GM12874 (cell line): ENCODE measurements at regions not wholly inside any gene's neighbourhood (a gene's known extent, or its start where the extent isn't known, plus 50 kb on each side); places are given as distances from the start of the nearest gene placed in this dataset.
A peak's percentile ranks its signal among the peaks of the same experiment; 100 is the strongest.

ENCODE experiments used
- TF ChIP-seq, protein P1 (sequence below): IDR thresholded peaks from 2 replicates; pipeline ENCODE4 v1.5.1; 2011; ENCODE audit warnings: low read depth, mild to moderate bottlenecking, control low read depth, low read length, moderate library complexity; ENCODE audit not compliant: insufficient read depth

DNA sequence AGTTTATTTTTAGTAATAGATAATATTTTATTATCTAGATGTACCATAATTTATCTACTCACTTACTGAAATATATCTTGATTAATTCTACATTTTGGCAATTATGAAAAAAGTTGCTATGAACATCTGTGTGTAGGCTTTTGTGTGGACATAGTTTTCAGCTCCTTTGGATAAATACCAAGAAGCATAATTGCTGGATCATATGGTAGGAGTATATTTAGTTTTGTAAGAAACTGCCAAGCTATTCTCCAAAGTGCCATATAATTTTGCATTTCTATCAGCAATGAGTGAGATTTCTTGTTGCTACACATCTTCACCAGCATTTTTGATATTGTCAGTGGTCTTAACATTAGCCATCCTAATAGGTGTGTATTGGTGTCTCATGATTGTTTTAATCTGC is 882.6 kb upstream of the GRIA3 start:
- TF ChIP-seq, protein P1, sequence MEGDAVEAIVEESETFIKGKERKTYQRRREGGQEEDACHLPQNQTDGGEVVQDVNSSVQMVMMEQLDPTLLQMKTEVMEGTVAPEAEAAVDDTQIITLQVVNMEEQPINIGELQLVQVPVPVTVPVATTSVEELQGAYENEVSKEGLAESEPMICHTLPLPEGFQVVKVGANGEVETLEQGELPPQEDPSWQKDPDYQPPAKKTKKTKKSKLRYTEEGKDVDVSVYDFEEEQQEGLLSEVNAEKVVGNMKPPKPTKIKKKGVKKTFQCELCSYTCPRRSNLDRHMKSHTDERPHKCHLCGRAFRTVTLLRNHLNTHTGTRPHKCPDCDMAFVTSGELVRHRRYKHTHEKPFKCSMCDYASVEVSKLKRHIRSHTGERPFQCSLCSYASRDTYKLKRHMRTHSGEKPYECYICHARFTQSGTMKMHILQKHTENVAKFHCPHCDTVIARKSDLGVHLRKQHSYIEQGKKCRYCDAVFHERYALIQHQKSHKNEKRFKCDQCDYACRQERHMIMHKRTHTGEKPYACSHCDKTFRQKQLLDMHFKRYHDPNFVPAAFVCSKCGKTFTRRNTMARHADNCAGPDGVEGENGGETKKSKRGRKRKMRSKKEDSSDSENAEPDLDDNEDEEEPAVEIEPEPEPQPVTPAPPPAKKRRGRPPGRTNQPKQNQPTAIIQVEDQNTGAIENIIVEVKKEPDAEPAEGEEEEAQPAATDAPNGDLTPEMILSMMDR = no peak

GRCh38 chrX:122303761-122304160 is 880.3 kb upstream of the GRIA3 start:
- TF ChIP-seq, protein P1 = no peak

DNA sequence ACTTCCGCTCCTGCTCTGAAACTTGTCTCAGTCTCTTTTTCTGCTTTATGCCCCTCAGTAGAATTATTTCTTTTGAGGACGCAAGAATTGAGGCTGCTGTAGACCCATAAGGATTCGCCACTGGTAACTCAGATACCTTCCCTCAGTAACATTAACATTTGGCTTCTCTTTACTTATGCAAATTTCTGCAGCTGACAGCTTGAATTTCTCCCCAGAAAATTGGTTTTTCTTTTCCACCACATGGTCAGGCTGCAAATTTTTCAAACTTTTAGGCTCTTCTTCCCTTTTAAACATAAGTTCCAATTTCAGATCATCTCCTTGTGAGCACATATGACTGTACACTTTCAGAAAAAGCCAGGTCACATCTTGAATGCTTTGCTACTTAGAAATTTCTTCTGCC is 839.3 kb upstream of the GRIA3 start:
- TF ChIP-seq, protein P1 = no peak

DNA sequence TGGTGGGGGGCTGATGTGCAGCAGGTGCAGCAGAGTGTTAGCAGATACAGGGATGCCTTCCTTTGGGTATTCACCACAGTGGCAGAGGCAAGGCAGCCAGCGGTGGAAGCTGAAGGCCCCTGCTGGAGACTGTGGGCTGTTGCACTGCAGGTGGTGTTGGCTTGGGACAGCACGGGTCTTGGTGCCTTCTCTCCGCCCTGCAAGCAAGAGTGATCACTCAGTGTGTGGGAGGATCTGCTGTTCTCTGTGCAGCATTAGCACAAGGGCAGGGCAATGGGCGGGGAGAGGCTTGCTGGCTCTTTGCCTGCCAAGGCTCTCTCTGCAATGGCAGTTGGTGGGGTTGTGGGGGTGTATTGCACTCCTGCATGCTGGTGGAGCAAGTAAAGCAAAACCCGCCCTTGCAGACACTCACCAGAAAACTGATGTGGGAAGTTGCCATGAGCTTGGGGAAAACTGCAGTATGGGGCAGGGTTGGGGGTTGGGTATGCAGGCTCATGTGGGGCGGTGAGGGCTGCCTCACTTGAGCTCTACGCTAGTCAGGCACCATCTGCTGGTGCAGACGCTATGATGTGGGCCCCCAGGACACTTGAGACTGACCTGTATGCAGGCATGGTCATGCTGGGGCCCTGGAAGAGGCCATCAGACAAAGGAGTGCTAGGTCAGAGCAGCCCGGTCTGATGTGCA is 820.8 kb upstream of the GRIA3 start:
- TF ChIP-seq, protein P1 = peak; percentile 14; the same call in 1 of the 2 replicates

GRCh38 chrX:122389005-122389404 is 795.1 kb upstream of the GRIA3 start:
- TF ChIP-seq, protein P1 = no peak

- TF ChIP-seq, protein P1 = no peak
Observed at GRCh38 chrX:122418758-122419157, 765.3 kb upstream of the GRIA3 start.

- TF ChIP-seq, protein P1 = no peak
Observed at GRCh38 chrX:122421434-122422121, 762.5 kb upstream of the GRIA3 start.
